ENCODE measurements at regions not wholly inside any gene's neighbourhood (a gene's known extent, or its start where the extent isn't known, plus 50 kb on each side); places are given as distances from the start of the nearest gene placed in this dataset.

DNA sequence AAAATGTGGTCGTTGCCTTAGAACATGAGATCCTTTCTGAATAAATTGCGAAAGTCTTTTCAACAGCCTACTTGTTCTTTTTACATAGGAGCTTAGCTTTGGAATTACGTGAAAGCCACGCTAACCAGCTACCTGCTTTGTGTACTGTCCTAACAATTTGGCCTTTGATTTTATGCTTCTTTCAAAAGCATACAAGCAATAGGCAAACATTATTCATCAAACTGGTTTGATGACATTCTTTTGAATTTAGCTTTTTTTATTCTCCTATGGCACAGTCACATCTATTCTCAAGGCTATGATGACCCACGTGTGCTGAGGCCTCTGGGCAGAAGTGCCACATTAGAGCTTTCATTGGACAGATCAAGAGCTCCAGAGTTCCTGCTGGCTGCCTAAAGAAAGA is 178.0 kb upstream of the DPT start:
- TF ChIP-seq, protein P1, sequence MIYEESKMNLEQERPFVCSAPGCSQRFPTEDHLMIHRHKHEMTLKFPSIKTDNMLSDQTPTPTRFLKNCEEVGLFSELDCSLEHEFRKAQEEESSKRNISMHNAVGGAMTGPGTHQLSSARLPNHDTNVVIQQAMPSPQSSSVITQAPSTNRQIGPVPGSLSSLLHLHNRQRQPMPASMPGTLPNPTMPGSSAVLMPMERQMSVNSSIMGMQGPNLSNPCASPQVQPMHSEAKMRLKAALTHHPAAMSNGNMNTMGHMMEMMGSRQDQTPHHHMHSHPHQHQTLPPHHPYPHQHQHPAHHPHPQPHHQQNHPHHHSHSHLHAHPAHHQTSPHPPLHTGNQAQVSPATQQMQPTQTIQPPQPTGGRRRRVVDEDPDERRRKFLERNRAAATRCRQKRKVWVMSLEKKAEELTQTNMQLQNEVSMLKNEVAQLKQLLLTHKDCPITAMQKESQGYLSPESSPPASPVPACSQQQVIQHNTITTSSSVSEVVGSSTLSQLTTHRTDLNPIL (CRISPR knock-in tag; IDR thresholded peaks at IDR 0.05; ENCODE audit: low read depth), result no peak
- no peak for TF ChIP-seq ESRRG (CRISPR knock-in tag; IDR thresholded peaks at IDR 0.05)
- TF ChIP-seq PPARA (CRISPR knock-in tag; IDR thresholded peaks at IDR 0.05; ENCODE audit: borderline replicate concordance), result no peak
- TF ChIP-seq ZNF565 (CRISPR knock-in tag; conservative IDR thresholded peaks at IDR 0.05; ENCODE audit: low read depth), result no peak
- TF ChIP-seq, protein P2, sequence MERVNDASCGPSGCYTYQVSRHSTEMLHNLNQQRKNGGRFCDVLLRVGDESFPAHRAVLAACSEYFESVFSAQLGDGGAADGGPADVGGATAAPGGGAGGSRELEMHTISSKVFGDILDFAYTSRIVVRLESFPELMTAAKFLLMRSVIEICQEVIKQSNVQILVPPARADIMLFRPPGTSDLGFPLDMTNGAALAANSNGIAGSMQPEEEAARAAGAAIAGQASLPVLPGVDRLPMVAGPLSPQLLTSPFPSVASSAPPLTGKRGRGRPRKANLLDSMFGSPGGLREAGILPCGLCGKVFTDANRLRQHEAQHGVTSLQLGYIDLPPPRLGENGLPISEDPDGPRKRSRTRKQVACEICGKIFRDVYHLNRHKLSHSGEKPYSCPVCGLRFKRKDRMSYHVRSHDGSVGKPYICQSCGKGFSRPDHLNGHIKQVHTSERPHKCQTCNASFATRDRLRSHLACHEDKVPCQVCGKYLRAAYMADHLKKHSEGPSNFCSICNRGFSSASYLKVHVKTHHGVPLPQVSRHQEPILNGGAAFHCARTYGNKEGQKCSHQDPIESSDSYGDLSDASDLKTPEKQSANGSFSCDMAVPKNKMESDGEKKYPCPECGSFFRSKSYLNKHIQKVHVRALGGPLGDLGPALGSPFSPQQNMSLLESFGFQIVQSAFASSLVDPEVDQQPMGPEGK (CRISPR knock-in tag; IDR thresholded peaks at IDR 0.05; ENCODE audit: borderline replicate concordance), result no peak
- no peak for TF ChIP-seq ISL1 (CRISPR knock-in tag; IDR thresholded peaks at IDR 0.05)
- no peak for TF ChIP-seq BACH2 (CRISPR knock-in tag; IDR thresholded peaks at IDR 0.05; ENCODE audit: borderline replicate concordance)
- no peak for TF ChIP-seq ZNF70 (CRISPR knock-in tag; IDR thresholded peaks at IDR 0.05)
- TF ChIP-seq, protein P3, sequence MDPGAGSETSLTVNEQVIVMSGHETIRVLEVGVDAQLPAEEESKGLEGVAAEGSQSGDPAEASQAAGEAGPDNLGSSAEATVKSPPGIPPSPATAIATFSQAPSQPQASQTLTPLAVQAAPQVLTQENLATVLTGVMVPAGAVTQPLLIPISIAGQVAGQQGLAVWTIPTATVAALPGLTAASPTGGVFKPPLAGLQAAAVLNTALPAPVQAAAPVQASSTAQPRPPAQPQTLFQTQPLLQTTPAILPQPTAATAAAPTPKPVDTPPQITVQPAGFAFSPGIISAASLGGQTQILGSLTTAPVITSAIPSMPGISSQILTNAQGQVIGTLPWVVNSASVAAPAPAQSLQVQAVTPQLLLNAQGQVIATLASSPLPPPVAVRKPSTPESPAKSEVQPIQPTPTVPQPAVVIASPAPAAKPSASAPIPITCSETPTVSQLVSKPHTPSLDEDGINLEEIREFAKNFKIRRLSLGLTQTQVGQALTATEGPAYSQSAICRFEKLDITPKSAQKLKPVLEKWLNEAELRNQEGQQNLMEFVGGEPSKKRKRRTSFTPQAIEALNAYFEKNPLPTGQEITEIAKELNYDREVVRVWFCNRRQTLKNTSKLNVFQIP (CRISPR knock-in tag; IDR thresholded peaks at IDR 0.05; ENCODE audit: borderline replicate concordance, low read depth), result no peak
- no peak for TF ChIP-seq GLIS3 (CRISPR knock-in tag; IDR thresholded peaks at IDR 0.05)
- no peak for TF ChIP-seq ZFP30 (CRISPR knock-in tag; IDR thresholded peaks at IDR 0.05)
- no peak for TF ChIP-seq ARNTL (CRISPR knock-in tag; IDR thresholded peaks at IDR 0.05; ENCODE audit: borderline replicate concordance, low read depth)
- TF ChIP-seq ZNF8 (CRISPR knock-in tag; IDR thresholded peaks at IDR 0.05), result no peak
- TF ChIP-seq TCF4 (CRISPR knock-in tag; IDR thresholded peaks at IDR 0.05; ENCODE audit: borderline replicate concordance), result no peak
